ENCODE measurements at regions not wholly inside any gene's neighbourhood (a gene's known extent, or its start where the extent isn't known, plus 50 kb on each side); places are given as distances from the start of the nearest gene placed in this dataset.

DNA sequence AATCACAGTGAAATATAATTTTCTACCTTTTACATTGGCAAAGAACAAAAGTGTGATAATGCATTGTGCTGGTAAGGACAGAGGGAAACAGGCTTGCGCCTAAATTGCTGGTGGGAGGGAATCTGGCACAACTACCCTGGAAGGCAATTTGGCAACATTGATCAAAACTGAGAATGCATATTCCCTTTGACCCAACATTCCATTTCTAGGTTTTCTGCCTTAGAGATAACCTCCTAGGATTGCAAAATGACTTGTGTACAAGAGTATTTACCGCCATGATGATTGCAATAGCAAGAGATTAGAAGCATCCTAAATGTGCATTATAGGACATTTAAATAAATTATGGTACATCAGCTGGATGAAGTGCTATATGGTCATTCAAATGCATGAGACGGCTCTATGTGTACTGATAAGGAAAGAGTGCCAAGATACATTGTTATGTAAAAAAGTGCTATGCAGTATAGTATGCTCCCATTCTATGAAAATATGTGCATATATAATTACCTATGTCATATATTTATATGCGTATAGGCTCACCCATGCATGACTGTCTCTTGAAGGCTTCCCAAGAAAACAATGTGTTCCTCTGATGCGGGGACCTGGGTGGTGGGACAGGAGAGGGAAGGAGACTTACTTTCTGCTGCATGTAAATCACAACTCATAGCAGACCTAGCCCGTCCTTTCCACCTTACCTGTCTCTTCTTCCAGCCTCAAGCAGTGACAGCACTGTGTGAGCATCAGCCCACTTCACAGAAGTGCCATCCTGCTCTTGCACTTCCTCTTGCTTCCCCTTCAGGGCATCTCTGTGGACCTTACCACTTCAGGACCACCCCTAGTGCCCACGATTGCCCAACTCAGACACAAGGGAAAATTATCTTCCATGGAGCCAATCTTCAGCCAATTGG lies 249.9 kb upstream of the TLE3 start:
- DNase-seq (ENCODE audit: low read depth) = no peak

DNA sequence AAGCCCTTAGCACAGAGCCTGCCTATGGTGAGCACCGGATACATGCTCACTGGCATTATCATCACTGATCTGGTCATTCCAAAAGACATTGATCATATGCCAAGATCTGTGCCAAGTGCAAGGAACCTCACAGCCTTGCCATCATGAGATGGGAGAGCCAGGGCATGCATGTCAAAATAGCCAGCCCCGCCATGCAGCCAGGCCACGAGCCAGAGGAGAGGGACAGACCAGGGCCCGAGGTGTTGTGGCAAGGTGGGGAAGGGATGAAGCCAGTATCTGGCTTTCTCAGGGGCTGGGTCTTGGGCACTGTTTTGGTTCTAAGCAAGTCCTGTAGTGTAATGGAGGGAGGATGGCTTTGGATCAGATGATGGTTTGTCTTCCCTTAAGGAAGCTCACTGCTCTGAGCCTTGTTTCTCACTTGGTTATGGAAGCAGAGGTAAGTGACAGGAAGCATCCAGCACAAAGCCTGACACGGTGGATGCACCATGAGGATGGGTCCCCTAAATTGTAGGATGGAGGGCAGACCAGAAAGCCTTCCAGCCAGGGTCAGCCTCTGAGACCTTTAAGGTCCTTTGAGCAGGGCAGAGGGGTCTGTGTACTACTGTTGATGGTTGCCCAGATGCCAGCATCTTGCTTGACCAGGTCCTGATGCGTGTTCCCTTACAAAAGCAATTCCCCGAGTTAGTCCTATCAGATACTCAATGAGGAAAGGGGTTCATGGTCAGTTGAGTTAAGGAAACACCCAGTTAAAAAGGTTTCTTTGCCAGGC lies 247.7 kb upstream of the TLE3 start:
- DNase-seq (ENCODE audit: low read depth) = no peak

DNA sequence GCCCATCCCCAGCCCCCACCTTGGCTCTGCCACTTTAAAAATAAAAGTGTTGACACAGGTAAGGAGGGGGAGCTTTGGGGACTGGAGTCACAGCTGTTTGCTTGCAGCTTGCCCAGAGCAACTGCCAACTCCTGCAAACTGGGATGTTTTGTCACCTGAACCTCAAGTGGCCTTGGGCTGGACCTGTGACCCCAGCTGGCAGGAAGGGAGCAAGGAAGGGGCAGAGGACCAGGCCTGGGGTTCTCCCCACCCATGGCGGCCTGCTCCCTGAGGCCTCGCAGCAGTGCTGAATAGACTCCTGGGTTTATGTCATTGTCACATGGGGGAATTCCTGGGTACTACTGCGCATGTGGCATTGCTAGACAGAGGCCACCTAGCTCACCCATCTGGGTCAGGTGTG lies 246.9 kb upstream of the TLE3 start:
- no peak for DNase-seq (ENCODE audit: low read depth)

DNA sequence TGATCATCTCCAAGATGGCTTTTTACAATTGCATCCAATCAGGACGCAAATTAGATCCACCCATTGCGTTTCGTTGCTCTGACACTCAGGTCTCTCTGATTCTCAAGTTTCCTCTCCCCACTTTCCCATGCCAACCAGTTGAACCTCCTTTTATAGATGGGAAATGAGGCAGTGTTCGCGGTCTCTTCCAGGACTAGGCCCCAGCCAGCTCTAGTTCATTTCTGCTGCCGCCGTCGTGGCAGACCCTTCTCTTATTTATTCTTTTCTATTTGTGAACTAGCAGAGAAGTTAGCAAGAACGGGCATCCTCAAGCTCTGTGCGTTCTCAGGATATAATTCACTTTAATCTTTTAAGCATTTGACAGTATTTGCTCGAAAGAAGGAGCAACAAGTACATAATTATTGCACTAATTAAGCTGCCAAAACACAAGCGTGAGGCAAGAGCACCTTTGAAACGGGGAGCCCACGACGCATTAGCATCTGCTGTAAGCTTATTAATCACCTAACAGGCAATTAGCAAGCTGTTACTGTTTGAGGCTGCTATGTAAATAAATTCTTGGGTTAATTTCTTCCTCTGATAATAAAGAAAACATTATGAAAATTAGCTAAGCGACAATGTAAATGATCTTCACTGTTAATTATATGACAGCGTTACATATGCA lies 246.4 kb upstream of the TLE3 start:
- no peak for DNase-seq (ENCODE audit: low read depth)

DNA sequence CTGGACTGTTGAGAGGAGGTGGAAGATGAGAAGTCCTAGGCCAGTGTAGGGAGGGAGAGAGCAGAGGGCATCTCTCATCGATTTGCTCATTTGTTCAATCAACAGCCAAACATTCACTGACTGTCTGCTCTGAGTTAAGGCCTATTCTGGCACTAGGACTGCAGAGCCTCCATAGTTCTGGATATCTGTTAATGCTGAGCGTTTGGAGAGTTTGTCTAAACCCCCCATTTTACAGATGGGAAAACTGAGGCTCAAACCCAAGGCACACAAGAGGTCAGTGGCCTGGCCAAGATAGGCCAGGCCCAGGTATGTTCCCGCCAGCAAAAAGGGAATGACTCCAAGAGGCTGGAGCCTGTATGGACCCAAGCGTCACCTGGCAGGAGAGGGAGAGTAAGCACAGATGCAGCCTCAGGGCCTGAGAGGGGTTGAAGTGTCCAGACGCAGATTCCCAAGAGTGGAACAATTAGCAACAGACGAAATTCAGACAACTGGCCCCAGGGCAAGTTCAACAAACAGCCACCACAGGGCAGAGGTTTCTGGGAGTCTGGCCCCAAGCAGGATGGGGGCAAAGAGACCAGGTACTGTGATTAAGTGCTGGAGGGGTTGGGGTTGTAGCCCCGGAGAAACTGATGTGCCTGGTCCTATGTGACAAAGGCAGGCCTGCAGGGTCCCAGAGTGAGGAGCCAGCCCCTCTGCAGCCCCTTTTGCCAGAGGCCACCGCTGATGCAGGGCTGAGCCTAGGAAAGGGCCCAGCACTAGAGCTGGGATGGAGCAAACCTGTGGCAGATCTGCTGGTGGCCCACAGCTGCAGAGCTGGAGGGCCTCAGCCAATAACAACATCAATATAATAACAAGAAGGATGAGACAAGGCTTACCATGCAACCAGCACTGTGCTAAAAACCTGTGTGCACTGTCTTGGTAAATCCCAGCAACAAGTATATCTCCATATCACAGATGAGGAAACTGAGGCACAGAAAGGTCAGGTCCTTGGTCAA lies 245.1 kb upstream of the TLE3 start:
- no peak for DNase-seq (ENCODE audit: low read depth)

DNA sequence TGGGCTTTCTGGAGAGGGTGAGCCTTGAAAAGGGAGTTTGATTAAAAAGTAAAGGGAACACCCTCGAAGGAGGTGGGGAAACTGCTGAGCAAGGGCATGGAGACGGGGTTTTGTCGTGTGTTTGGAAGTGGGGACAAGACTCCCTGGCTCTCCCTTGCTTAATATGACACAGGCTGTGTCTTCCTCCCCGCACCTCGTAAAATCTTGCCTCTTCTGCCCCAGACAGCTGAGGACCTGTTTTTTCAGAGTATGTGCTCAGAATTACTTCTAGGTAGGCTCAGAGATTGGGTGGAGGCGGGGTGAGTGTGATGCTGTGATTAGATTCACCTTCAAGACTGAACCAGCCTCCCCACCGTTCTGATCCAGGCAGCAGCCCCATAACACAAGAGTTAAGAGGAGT lies 244.4 kb upstream of the TLE3 start:
- DNase-seq (ENCODE audit: low read depth) = no peak

DNA sequence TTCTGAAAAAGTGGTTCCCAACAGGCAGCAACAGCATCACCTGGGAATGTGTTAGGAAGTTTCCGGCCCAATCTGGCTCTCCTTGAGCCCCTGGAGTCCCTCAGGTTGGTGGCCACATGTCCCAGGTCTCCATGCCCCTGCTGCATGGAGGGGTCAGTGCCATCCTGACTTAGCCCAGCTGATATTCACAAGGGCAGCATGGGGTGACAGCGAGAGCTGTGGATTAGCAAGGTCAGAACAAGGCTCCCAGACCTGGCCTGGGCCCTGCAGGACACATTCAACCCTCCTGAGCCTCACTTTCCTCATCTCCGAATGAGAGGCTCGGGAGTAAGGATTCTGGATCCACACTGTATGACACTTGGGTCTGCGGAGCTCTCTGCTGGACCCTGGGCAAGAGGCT lies 243.8 kb upstream of the TLE3 start:
- no peak for DNase-seq (ENCODE audit: low read depth)

GRCh38 chr15:70340494-70340870 lies 242.8 kb upstream of the TLE3 start:
- DNase-seq (ENCODE audit: low read depth) = no peak

GRCh38 chr15:70339571-70340493 lies 242.1 kb upstream of the TLE3 start:
- no peak for DNase-seq (ENCODE audit: low read depth)

DNA sequence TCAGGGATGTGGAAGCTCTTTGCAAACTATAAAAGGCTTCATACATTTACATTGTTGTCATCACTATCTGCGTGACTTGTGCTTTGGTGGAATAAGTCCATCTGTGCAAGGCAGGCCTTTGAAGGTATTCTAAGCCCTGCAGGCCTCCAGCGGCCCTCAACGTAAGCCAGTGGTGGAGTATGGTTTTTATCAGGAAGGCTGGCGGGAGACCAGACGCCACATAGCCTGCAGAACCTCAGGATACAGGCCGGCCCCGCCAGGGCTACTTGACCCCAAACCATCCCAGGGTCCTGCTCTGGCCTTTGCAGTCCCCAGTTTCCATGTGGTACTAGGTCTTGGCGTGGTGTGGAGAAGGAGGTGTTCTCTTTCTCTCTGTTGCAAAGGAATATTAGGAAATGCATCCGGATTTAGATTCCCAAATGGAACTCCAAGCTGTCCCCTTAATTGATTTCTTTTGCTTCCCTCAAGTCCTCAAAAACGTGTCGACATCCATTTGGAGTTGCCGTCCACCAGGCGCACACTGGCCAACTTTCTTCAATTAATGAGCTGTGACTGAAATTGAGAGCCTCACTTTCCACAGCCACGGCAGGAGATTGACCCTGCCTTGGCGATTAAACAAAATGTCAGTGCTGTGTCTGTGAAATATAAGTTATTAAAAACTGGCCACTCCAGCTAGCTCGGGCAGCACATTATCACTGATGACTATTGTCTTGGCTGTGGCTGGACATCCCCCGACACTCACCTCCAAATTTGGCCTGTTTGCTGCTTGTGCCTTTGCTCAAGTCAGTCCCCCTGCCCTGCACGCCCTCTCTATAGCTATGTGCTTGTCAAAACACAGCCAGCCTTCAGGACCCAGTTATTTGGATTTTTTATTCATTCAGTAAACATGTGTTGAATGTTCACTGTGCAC lies 239.8 kb upstream of the TLE3 start:
- DNase-seq (ENCODE audit: low read depth) = no peak

- DNase-seq (ENCODE audit: low read depth) = no peak
Observed at GRCh38 chr15:70336425-70337009, 238.8 kb upstream of the TLE3 start.

DNA sequence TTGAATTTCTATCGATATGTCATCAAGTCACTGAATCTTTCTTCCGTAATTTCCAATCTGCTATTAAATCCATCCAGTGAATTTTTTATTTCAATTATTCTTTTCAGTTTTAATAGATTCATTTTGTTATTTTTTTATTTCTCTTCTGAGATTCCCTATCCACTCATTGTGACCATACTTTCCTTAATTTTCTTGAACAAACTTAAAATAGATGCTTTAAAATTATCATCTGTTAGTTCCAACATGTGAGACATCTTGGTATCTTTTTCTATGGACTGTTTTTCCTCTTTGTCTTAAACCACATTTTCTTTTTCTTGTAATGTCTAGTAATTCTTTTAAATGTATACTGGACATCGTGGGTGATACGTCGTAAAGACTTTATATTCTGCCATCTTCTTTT lies 236.6 kb upstream of the TLE3 start:
- DNase-seq (ENCODE audit: low read depth) = no peak

- DNase-seq (ENCODE audit: low read depth) = no peak
Observed at GRCh38 chr15:70329179-70329578, 231.5 kb upstream of the TLE3 start.

DNA sequence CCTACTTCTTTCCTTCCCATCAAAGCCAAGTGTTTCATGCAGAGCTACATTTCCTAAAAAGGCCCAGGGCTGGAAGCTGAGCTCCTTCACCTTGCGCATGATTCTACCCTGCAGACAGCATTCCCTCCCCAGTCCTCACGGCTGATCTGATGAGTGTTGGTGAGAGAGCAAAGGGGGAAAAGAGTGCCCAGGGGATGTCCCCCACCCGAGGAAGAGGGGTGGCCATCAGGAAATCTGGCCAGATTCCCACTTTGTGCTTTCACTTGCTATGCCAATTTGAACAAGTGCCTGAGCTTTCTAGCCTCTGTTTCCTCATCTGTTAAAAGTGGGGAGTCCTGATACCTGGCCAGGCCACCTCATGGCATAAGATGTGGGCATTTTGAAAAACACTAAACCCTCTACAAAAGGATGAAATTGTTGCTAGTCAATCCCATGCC lies 231.0 kb upstream of the TLE3 start:
- DNase-seq (ENCODE audit: low read depth) = no peak

DNA sequence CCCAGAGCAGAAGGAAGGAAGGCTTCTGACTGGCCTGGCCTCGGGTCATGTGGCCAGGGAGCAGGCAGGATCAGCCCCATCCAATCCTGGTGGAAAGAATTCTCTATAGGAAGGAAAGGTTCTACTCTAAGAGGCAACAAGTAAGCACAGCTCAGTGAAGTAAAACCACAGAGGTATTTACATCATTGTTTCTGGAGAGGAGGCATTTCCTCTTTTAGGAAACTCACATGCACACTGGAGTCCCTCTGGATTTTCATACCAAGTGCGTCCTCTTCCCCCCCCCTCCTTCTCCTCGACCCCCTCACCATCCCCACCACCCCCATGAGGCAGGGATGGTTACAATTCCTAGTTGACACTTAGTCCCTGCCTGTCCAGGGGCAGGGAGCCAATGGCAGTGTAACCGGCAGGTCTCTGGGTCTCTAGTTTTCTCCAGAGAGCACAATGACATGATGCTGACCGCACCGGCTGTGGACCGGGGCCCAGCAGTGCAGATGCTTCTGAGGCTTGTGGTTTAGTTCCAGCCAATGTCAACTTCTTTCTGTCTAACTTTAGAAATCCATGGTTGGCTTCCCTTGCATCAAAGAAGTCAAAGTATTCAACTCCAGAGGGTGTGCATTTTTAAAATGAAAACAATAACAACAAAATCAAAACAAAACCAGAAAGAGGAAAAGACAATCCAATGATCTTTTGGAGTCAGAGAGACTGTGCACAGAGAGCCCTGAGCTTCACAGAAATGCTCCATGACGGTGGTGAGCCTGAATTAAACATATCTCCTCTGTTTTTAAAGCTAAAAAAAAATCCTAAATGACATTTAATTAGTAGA lies 230.3 kb upstream of the TLE3 start:
- DNase-seq (ENCODE audit: low read depth) = no peak

- no peak for DNase-seq (ENCODE audit: low read depth)
Observed at GRCh38 chr15:70327328-70327855, 229.7 kb upstream of the TLE3 start.

GRCh38 chr15:70324001-70324974 lies 226.6 kb upstream of the TLE3 start:
- DNase-seq (ENCODE audit: low read depth) = no peak

All from activated T-cell treated with anti-CD3 and anti-CD28 coated beads for 48 hours (primary cell).